ENCODE measurements at regions not wholly inside any gene's neighbourhood (a gene's known extent, or its start where the extent isn't known, plus 50 kb on each side); places are given as distances from the start of the nearest gene placed in this dataset.

- no peaks in the 10 kb centered on the region for H3K36me3 ChIP-seq
- no peak overlapping the region for H3K27ac ChIP-seq
- peaks cover 0 to 14% (median 0%) of the 10 kb centered on the region in 4 donors for H3K4me1 ChIP-seq
- H3K4me3 ChIP-seq, result no peak overlapping the region
- in situ Hi-C loops (cut with MboI; ENCODE audit: low pct_ligation_motif_present in 1 of 4, low pct_unique_long_range_greater_than_20kb in 1 of 4, low sequenced_read_pairs in 3 of 4) (no loop called here), intact Hi-C loops (cut with DNase I; ENCODE audit: low total_unique reads) (no loop called here)
- 67 to 73% methylated on average over 1 of the region's 1 CpG for WGBS, 2 donors (ENCODE audit: low coverage in 1 of 2)
- no peaks in the 10 kb centered on the region for H3K27me3 ChIP-seq
- H3K9me3 ChIP-seq, result no peaks in the 10 kb centered on the region
- TF ChIP-seq POLR2A (IDR thresholded peaks at IDR 0.05) (no peak), EP300 (IDR thresholded peaks at IDR 0.05; ENCODE audit: low read depth) (no peak), POLR2AphosphoS5 (IDR thresholded peaks at IDR 0.05) (no peak), CTCF (IDR thresholded peaks at IDR 0.05) (no peak)
- no peak for DNase-seq
Observed at GRCh38 chr14:36426836-36427235, 93.2 kb downstream of the NKX2-1 start.

GRCh38 chr14:36426113-36426512, 93.9 kb downstream of the NKX2-1 start:
- intact Hi-C loops (cut with DNase I; ENCODE audit: low total_unique reads), result no loop called here
- Histone ChIP-seq H3K9me3 (no peaks in the 10 kb centered on the region), H3K4me1 (peaks cover 0 to 14% (median 0%) of the 10 kb centered on the region in 4 donors), H3K36me3 (no peaks in the 10 kb centered on the region), H3K4me3 (no peak overlapping the region), H3K27ac (no peak overlapping the region), H3K27me3 (no peaks in the 10 kb centered on the region)
- in situ Hi-C loops (cut with MboI; ENCODE audit: low pct_ligation_motif_present in 1 of 4, low pct_unique_long_range_greater_than_20kb in 1 of 4, low sequenced_read_pairs in 3 of 4), result no loop called here
- DNase-seq, result no peak
- TF ChIP-seq EP300 (IDR thresholded peaks at IDR 0.05; ENCODE audit: low read depth) (no peak), POLR2AphosphoS5 (IDR thresholded peaks at IDR 0.05) (no peak), CTCF (IDR thresholded peaks at IDR 0.05) (no peak), POLR2A (IDR thresholded peaks at IDR 0.05) (no peak)

- no peaks in the 10 kb centered on the region for H3K27me3 ChIP-seq
- no peak for TF ChIP-seq EP300 (IDR thresholded peaks at IDR 0.05; ENCODE audit: low read depth)
- TF ChIP-seq CTCF (IDR thresholded peaks at IDR 0.05), result no peak
- no peak for TF ChIP-seq POLR2A (IDR thresholded peaks at IDR 0.05)
- no peak for TF ChIP-seq POLR2AphosphoS5 (IDR thresholded peaks at IDR 0.05)
- H3K4me1 ChIP-seq, result peaks cover 0 to 14% (median 0%) of the 10 kb centered on the region in 4 donors
- H3K9me3 ChIP-seq, result no peaks in the 10 kb centered on the region
- H3K4me3 ChIP-seq, result no peak overlapping the region
- WGBS, 2 donors (ENCODE audit: low coverage in 1 of 2), result 15 to 27% methylated on average over 3 of the region's 3 CpGs
- DNase-seq, result no peak
- H3K27ac ChIP-seq, result no peak overlapping the region
- in situ Hi-C loops (cut with MboI; ENCODE audit: low pct_ligation_motif_present in 1 of 4, low pct_unique_long_range_greater_than_20kb in 1 of 4, low sequenced_read_pairs in 3 of 4) (no loop called here), intact Hi-C loops (cut with DNase I; ENCODE audit: low total_unique reads) (no loop called here)
- H3K36me3 ChIP-seq, result no peaks in the 10 kb centered on the region
Observed at GRCh38 chr14:36424478-36425102, 95.4 kb downstream of the NKX2-1 start.

GRCh38 chr14:36423430-36423829, 96.6 kb downstream of the NKX2-1 start:
- peaks cover 0 to 14% (median 0%) of the 10 kb centered on the region in 4 donors for H3K4me1 ChIP-seq
- WGBS, 2 donors (ENCODE audit: low coverage in 1 of 2), result 74 to 77% methylated on average over 3 to 5 of the region's 5 CpGs
- H3K27ac ChIP-seq, result no peak overlapping the region
- H3K4me3 ChIP-seq, result no peak overlapping the region
- intact Hi-C loops (cut with DNase I; ENCODE audit: low total_unique reads), result no loop called here
- H3K9me3 ChIP-seq, result no peaks in the 10 kb centered on the region
- in situ Hi-C loops (cut with MboI; ENCODE audit: low pct_ligation_motif_present in 1 of 4, low pct_unique_long_range_greater_than_20kb in 1 of 4, low sequenced_read_pairs in 3 of 4), result no loop called here
- no peak for DNase-seq
- H3K27me3 ChIP-seq, result no peaks in the 10 kb centered on the region
- H3K36me3 ChIP-seq, result no peaks in the 10 kb centered on the region
- no peak for TF ChIP-seq CTCF (IDR thresholded peaks at IDR 0.05)
- no peak for TF ChIP-seq EP300 (IDR thresholded peaks at IDR 0.05; ENCODE audit: low read depth)
- TF ChIP-seq POLR2AphosphoS5 (IDR thresholded peaks at IDR 0.05), result no peak
- no peak for TF ChIP-seq POLR2A (IDR thresholded peaks at IDR 0.05)
